Trophoblast cell (in vitro differentiated cells and primary cell): ENCODE measurements at regions not wholly inside any gene's neighbourhood (a gene's known extent, or its start where the extent isn't known, plus 50 kb on each side); places are given as distances from the start of the nearest gene placed in this dataset.

ENCODE experiments used
- DNase-seq, 2 donors: peaks; one replicate each; pipeline ENCODE4 v3.0.0-alpha.2; 2016
- H2AFZ ChIP-seq: 2 replicates; pipeline ENCODE4 v1.6.1; 2013; ENCODE audit warnings: low read length, moderate library complexity, mild to moderate bottlenecking; ENCODE audit not compliant: insufficient read depth, poor library complexity
- H2AK5ac ChIP-seq: 2 replicates; pipeline ENCODE4 v1.6.1; 2013; ENCODE audit warnings: mild to moderate bottlenecking, low read length
- H2BK120ac ChIP-seq: 2 replicates; pipeline ENCODE4 v1.6.1; 2013; ENCODE audit warnings: low read length, mild to moderate bottlenecking, moderate library complexity; ENCODE audit not compliant: insufficient read depth, poor library complexity
- H2BK12ac ChIP-seq: 2 replicates; pipeline ENCODE4 v1.6.1; 2013; ENCODE audit warnings: mild to moderate bottlenecking, low read length, moderate library complexity
- H2BK5ac ChIP-seq: 2 replicates; pipeline ENCODE4 v1.6.1; 2013; ENCODE audit warnings: low read length, low read depth, moderate library complexity, mild to moderate bottlenecking; ENCODE audit not compliant: poor library complexity
- H3K14ac ChIP-seq: 2 replicates; pipeline ENCODE4 v1.6.1; 2013; ENCODE audit warnings: mild to moderate bottlenecking, low read length
- H3K18ac ChIP-seq: 2 replicates; pipeline ENCODE4 v1.6.1; 2013; ENCODE audit warnings: mild to moderate bottlenecking, low read length
- H3K23ac ChIP-seq: 2 replicates; pipeline ENCODE4 v1.6.1; 2013; ENCODE audit warnings: low read length
- H3K27ac ChIP-seq: 2 replicates; pipeline ENCODE4 v1.5.1; 2013; ENCODE audit warnings: low read depth, mild to moderate bottlenecking, inconsistent platforms, low read length, moderate library complexity
- H3K27me3 ChIP-seq: 2 replicates; pipeline ENCODE4 v1.6.1; 2013; ENCODE audit warnings: inconsistent platforms, mild to moderate bottlenecking, low read length, moderate library complexity; ENCODE audit not compliant: insufficient read depth
- H3K36me3 ChIP-seq, 2 experiments: 1 replicate in 1 of 2; 2 replicates in 1 of 2; pipeline ENCODE4 v1.6.1; 2013; ENCODE audit warnings: low read length in 2 of 2, mild to moderate bottlenecking in 2 of 2, moderate library complexity in 1 of 2; ENCODE audit not compliant: insufficient read depth in 2 of 2, control insufficient read depth in 1 of 2
- H3K4ac ChIP-seq: 2 replicates; pipeline ENCODE4 v1.6.1; 2013; ENCODE audit warnings: low read depth, mild to moderate bottlenecking, low read length, moderate library complexity
- H3K4me1 ChIP-seq, 2 experiments: 1 replicate in 1 of 2; 2 replicates in 1 of 2; pipeline ENCODE4 v1.6.1; 2013; ENCODE audit warnings: low read length in 2 of 2, mild to moderate bottlenecking in 2 of 2, moderate library complexity in 1 of 2; ENCODE audit not compliant: insufficient read depth in 2 of 2, control insufficient read depth in 1 of 2
- H3K4me2 ChIP-seq: 2 replicates; pipeline ENCODE4 v1.6.1; 2013; ENCODE audit warnings: inconsistent platforms, mild to moderate bottlenecking, low read length, moderate library complexity
- H3K4me3 ChIP-seq: 2 replicates; pipeline ENCODE4 v1.5.1; 2013; ENCODE audit warnings: mild to moderate bottlenecking, low read depth, low read length, inconsistent platforms
- H3K79me1 ChIP-seq: one replicate; pipeline ENCODE4 v1.6.1; 2013; ENCODE audit warnings: low read length
- H3K79me2 ChIP-seq: 2 replicates; pipeline ENCODE4 v1.6.1; 2013; ENCODE audit warnings: low read length, mild to moderate bottlenecking; ENCODE audit not compliant: control insufficient read depth, insufficient read depth, poor library complexity
- H3K9ac ChIP-seq: 2 replicates; pipeline ENCODE4 v1.6.1; 2013; ENCODE audit warnings: mild to moderate bottlenecking, low read length
- H3K9me3 ChIP-seq: 2 replicates; pipeline ENCODE4 v1.6.1; 2013; ENCODE audit warnings: low read depth, mild to moderate bottlenecking, control low read depth, inconsistent platforms, low read length; ENCODE audit not compliant: insufficient read depth
- H4K12ac ChIP-seq: 2 replicates; pipeline ENCODE4 v1.6.1; 2013; ENCODE audit warnings: low read depth, mild to moderate bottlenecking, low read length, moderate library complexity
- H4K8ac ChIP-seq: 2 replicates; pipeline ENCODE4 v1.6.1; 2013; ENCODE audit warnings: low read depth, mild to moderate bottlenecking, low read length, moderate library complexity
- H4K91ac ChIP-seq: one replicate; pipeline ENCODE4 v1.6.1; 2013; ENCODE audit warnings: low read depth, mild to moderate bottlenecking, low read length, moderate library complexity
- WGBS: extraction: QIAGEN DNeasy Blood & Tissue Kit; methylation state at CpG from one replicate; pipeline ENCODE4 v1.1.7; 2013; ENCODE audit warnings: missing lambda C conversion rate; ENCODE audit not compliant: insufficient read length, insufficient coverage; ENCODE audit errors: extremely low coverage; 5-methylcytosine and 5-hydroxymethylcytosine counted together

GRCh38 chr12:70989232-70989631 is 68.7 kb upstream of the PTPRR start:
- no peak overlapping the region for H2BK5ac ChIP-seq
- H3K9ac ChIP-seq: no peak overlapping the region
- H3K4me3 ChIP-seq: no peak overlapping the region
- H2BK120ac ChIP-seq: no peak overlapping the region
- DNase-seq: no peak
- H4K12ac ChIP-seq: no peak overlapping the region
- no peak overlapping the region for H3K4me2 ChIP-seq
- WGBS: no CpG with 5 or more reads among the region's 2 CpGs
- no peaks in the 10 kb centered on the region for H3K27me3 ChIP-seq
- no peak overlapping the region for H3K4ac ChIP-seq
- H3K79me2 ChIP-seq: no peaks in the 10 kb centered on the region
- H4K8ac ChIP-seq: no peak overlapping the region
- no peaks in the 10 kb centered on the region for H3K9me3 ChIP-seq
- no peaks in the 10 kb centered on the region for H3K79me1 ChIP-seq
- no peaks in the 10 kb centered on the region for H3K4me1 ChIP-seq
- H3K36me3 ChIP-seq: no peaks in the 10 kb centered on the region
- H3K23ac ChIP-seq: no peak overlapping the region
- H2BK12ac ChIP-seq: no peak overlapping the region
- no peak overlapping the region for H3K27ac ChIP-seq
- H2AK5ac ChIP-seq: no peak overlapping the region
- H3K14ac ChIP-seq: no peak overlapping the region
- H3K18ac ChIP-seq: no peak overlapping the region
- no peak overlapping the region for H4K91ac ChIP-seq
- no peak overlapping the region for H2AFZ ChIP-seq

GRCh38 chr12:70985850-70986249 is 65.3 kb upstream of the PTPRR start:
- Histone ChIP-seq H3K18ac (no peak overlapping the region), H2BK12ac (no peak overlapping the region), H2AFZ (no peak overlapping the region), H2AK5ac (no peak overlapping the region), H3K79me2 (no peaks in the 10 kb centered on the region), H4K12ac (no peak overlapping the region), H3K4me1 (no peaks in the 10 kb centered on the region), H2BK5ac (no peak overlapping the region), H3K27me3 (no peaks in the 10 kb centered on the region), H3K9me3 (no peaks in the 10 kb centered on the region), H3K14ac (no peak overlapping the region), H4K8ac (no peak overlapping the region), H3K79me1 (no peaks in the 10 kb centered on the region), H3K9ac (no peak overlapping the region), H4K91ac (no peak overlapping the region), H3K23ac (no peak overlapping the region), H3K4ac (no peak overlapping the region), H3K4me3 (no peak overlapping the region), H3K36me3 (no peaks in the 10 kb centered on the region), H2BK120ac (no peak overlapping the region), H3K27ac (no peak overlapping the region), H3K4me2 (no peak overlapping the region)
- WGBS: no CpG with 5 or more reads among the region's 1 CpG
- DNase-seq: no peak

GRCh38 chr12:70983692-70984091 is 63.2 kb upstream of the PTPRR start:
- H3K9ac ChIP-seq: no peak overlapping the region
- no peak overlapping the region for H3K4me3 ChIP-seq
- H3K36me3 ChIP-seq: no peaks in the 10 kb centered on the region
- no peaks in the 10 kb centered on the region for H3K79me1 ChIP-seq
- no peak overlapping the region for H3K4ac ChIP-seq
- no peaks in the 10 kb centered on the region for H3K79me2 ChIP-seq
- H3K27ac ChIP-seq: no peak overlapping the region
- no peak overlapping the region for H3K23ac ChIP-seq
- H3K4me1 ChIP-seq: no peaks in the 10 kb centered on the region
- H4K12ac ChIP-seq: no peak overlapping the region
- H3K18ac ChIP-seq: no peak overlapping the region
- H3K9me3 ChIP-seq: no peaks in the 10 kb centered on the region
- H2BK12ac ChIP-seq: no peak overlapping the region
- H3K27me3 ChIP-seq: no peaks in the 10 kb centered on the region
- no peak overlapping the region for H4K8ac ChIP-seq
- H4K91ac ChIP-seq: no peak overlapping the region
- H2AFZ ChIP-seq: no peak overlapping the region
- no peak overlapping the region for H3K4me2 ChIP-seq
- DNase-seq: no peak
- H3K14ac ChIP-seq: no peak overlapping the region
- H2AK5ac ChIP-seq: no peak overlapping the region
- no CpG with 5 or more reads among the region's 4 CpGs for WGBS
- H2BK120ac ChIP-seq: no peak overlapping the region
- H2BK5ac ChIP-seq: no peak overlapping the region

GRCh38 chr12:70982991-70983390 is 62.5 kb upstream of the PTPRR start:
- no peak overlapping the region for H2BK5ac ChIP-seq
- H3K79me2 ChIP-seq: no peaks in the 10 kb centered on the region
- no peaks in the 10 kb centered on the region for H3K4me1 ChIP-seq
- WGBS: no CpG with 5 or more reads among the region's 2 CpGs
- no peak overlapping the region for H3K4me3 ChIP-seq
- H3K4ac ChIP-seq: no peak overlapping the region
- H3K4me2 ChIP-seq: no peak overlapping the region
- H3K9me3 ChIP-seq: no peaks in the 10 kb centered on the region
- H4K91ac ChIP-seq: no peak overlapping the region
- no peak overlapping the region for H4K12ac ChIP-seq
- H3K9ac ChIP-seq: no peak overlapping the region
- no peak overlapping the region for H2BK12ac ChIP-seq
- H3K23ac ChIP-seq: no peak overlapping the region
- no peak overlapping the region for H3K18ac ChIP-seq
- H2AK5ac ChIP-seq: no peak overlapping the region
- no peaks in the 10 kb centered on the region for H3K27me3 ChIP-seq
- H2BK120ac ChIP-seq: no peak overlapping the region
- no peak overlapping the region for H3K14ac ChIP-seq
- no peaks in the 10 kb centered on the region for H3K79me1 ChIP-seq
- H2AFZ ChIP-seq: no peak overlapping the region
- DNase-seq: no peak
- H3K27ac ChIP-seq: no peak overlapping the region
- H3K36me3 ChIP-seq: no peaks in the 10 kb centered on the region
- no peak overlapping the region for H4K8ac ChIP-seq
